DND-41 (cell line): ENCODE measurements at regions not wholly inside any gene's neighbourhood (a gene's known extent, or its start where the extent isn't known, plus 50 kb on each side); places are given as distances from the start of the nearest gene placed in this dataset.

Experiments
- CTCF ChIP-seq: IDR thresholded peaks from 2 replicates; pipeline ENCODE4 v1.5.1; 2012; ENCODE audit warnings: borderline replicate concordance, low read length, moderate library complexity, mild to moderate bottlenecking; ENCODE audit not compliant: poor library complexity, severe bottlenecking; ENCODE audit errors: extremely low read depth
- EZH2 ChIP-seq: IDR thresholded peaks from 3 replicates; pipeline ENCODE4 v1.6.1; 2012; ENCODE audit warnings: borderline replicate concordance, low read depth, mild to moderate bottlenecking, moderate library complexity, low read length, inconsistent platforms; ENCODE audit not compliant: severe bottlenecking

DNA sequence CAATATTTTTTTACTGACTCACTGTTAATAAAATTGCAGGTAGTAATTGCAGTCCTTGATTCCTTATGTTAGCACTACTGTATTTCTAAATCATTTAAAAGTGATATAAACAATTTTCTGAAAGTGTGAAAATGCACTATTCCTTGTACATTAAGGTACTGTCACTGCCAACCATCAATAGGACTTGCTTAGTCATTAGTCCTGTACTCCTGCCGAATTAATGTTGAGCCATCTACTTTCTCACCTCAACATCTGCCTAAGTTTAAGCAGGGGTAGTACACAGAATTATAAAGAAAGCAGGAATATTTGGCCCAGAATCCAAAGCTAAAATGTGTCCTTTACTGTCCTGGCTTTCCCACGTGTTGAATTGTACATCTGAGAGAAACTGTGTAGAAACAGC is 87.0 kb upstream of the TRPC3 start:
- TF ChIP-seq CTCF (no peak), EZH2 (no peak)
